Pancreas (tissue), 10 donors: ENCODE measurements at regions not wholly inside any gene's neighbourhood (a gene's known extent, or its start where the extent isn't known, plus 50 kb on each side); places are given as distances from the start of the nearest gene placed in this dataset.

ENCODE experiments used
- ATAC-seq, 4 donors: fragments of 200-7000 bp; cut with Tn5 transposase; one replicate each; pipeline versions ENCODE4 v1.8.0 to v1.9.1; 2020; ENCODE audit warnings: mild to moderate bottlenecking in 4 of 4, moderate library complexity in 4 of 4
- DNase-seq, 6 donors: peaks; one replicate each; pipeline ENCODE4 v3.0.0-alpha.2; 2020
- FAIRE-seq: peaks from 2 replicates; lab custom pipeline; 2012; peaks lifted over from hg19 to GRCh38; lab: Jason Lieb, UNC
- H3K27ac ChIP-seq, 4 donors: fragments of 200-600 bp; sonication (generic); 1 replicate in 3 of 4; 2 replicates in 1 of 4; pipeline versions ENCODE4 v1.5.0 to v1.8.0; 2020
- H3K27me3 ChIP-seq, 4 donors: fragments of 200-600 bp; one replicate each; pipeline ENCODE4 v1.8.0; 2021
- H3K36me3 ChIP-seq, 3 donors: fragments of 200-600 bp; sonication (generic) in 1 of 3; one replicate each; pipeline versions ENCODE4 v1.5.0 to v1.8.0; 2020 to 2021
- H3K4me1 ChIP-seq, 3 donors: fragments of 200-600 bp; one replicate each; pipeline ENCODE4 v1.8.0; 2021
- H3K4me3 ChIP-seq, 4 donors: fragments of 200-600 bp; sonication (generic) in 2 of 4; one replicate each; pipeline versions ENCODE4 v1.5.0 to v1.8.0; 2020 to 2021
- H3K9me3 ChIP-seq, 4 donors: fragments of 200-600 bp; one replicate each; pipeline ENCODE4 v1.8.0; 2021
- CTCF ChIP-seq, 4 donors: fragments of 200-600 bp; sonication (generic) in 3 of 4; IDR thresholded peaks; one replicate each; pipeline versions ENCODE4 v1.5.0 to v1.8.0; 2021; ENCODE audit warnings: antibody characterized with exemption in 4 of 4
- WGBS, 2 donors: extraction: QIAGEN DNeasy Blood & Tissue Kit; methylation state at CpG; one replicate each; pipeline ENCODE4 v1.1.7; 2013; 5-methylcytosine and 5-hydroxymethylcytosine counted together
- intact Hi-C, 3 donors: fragments of 100-400 bp; cut with DNase I; formaldehyde crosslinking; loops; one replicate each; pipeline versions ENCODE4 v1.11.1 to v1.14.2; 2022
- donor health status: healthy with polysubstance abuse.
- donor health status: DM: no; HTN: no; CAD: no; lungs with moderate emphysema.
- donor health status: DM: no; HTN: no; CAD: no.
- donor health status: control.
- donor health status: control.
- donor health status: Bipolar disorder and iron deficiency.
- donor health status: DM: yes; HTN: yes; CAD: no.
- donor health status: DM: no; HTN: no; CAD: no.
- donor health status: DM: no; HTN: no; CAD: no.
- donor health status: DM: yes; HTN: yes; CAD: no.

DNA sequence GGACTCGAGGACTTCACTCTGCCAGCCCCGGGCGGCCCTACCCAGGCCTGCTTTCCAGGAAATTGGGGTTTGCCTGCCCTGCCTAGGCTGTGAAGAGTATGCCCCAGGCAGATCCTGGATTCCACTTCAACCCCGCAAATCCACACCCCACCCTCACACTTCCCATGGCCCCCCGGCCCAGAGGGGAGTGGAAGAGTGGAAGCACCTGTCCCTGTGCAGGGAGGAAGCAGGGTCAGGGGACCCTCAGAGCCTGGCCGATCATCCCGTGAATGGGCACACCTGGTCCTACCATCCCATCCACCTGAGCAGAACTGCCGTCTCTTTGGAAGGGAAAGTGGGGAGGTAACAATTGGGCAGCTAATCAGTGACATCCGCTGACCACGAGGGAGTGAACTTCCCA, 245.2 kb downstream of the EIPR1 start:
- Histone ChIP-seq H3K9me3 (no peaks in the 10 kb centered on the region), H3K27ac (no peak overlapping the region), H3K36me3 (no peaks in the 10 kb centered on the region), H3K4me1 (no peaks in the 10 kb centered on the region), H3K4me3 (no peak overlapping the region), H3K27me3 (no peaks in the 10 kb centered on the region)
- FAIRE-seq (no peak), DNase-seq (no peak), ATAC-seq (no peak)
- WGBS, 2 donors = 72 to 75% methylated on average over 10 of the region's 10 CpGs
- no peak for TF ChIP-seq CTCF (IDR thresholded peaks at IDR 0.05)
- intact Hi-C loops = no loop called here

- ATAC-seq (no peak), FAIRE-seq (no peak), DNase-seq (peak in 1 of 6 donors; percentile 3)
- Histone ChIP-seq H3K4me3 (no peak overlapping the region), H3K36me3 (no peaks in the 10 kb centered on the region), H3K4me1 (no peaks in the 10 kb centered on the region), H3K27me3 (no peaks in the 10 kb centered on the region), H3K27ac (no peak overlapping the region), H3K9me3 (no peaks in the 10 kb centered on the region)
- TF ChIP-seq CTCF (IDR thresholded peaks at IDR 0.05) = no peak
- intact Hi-C loops = no loop called here
- 49 to 61% methylated on average over 22 of the region's 22 CpGs for WGBS, 2 donors
Observed at GRCh38 chr2:3131636-3132326, 245.8 kb downstream of the EIPR1 start.

DNA sequence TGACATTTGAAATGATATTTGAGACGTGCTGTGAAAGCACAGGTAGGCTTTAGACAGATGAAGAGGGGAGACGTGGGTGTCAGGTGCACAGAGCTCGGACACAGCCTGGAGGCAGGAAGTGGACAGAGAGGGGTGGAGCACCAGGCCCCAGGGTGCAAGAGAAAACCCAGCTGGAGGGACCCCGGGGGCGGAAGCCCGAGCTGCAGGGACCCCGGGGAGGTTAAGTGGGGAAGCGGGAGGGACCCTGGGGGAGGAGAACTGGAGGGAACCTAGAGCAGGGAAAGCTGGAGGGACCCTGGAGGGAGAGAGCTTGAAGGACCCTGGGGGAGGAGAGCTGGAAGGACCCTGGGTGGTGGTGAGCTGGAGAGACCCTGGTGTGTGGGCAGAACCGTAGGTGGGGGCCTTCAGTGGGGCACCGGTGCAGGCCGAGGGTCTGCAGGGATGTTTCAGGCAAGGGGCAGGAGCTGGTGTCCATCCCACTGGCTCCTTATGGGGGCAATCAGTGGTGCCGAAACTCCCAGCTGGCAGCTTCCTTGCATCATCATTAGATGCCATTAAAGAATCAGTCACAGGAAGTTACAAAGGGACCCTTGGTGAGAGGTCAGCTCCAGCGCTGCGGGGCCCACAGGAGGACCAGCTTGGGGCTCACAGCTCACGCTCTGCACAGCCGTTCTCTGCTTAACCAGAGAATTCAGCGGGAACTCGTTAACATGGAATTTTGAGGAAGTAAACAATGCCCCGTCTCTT, 246.6 kb downstream of the EIPR1 start:
- Histone ChIP-seq H3K4me1 (no peaks in the 10 kb centered on the region), H3K27ac (no peak overlapping the region), H3K36me3 (no peaks in the 10 kb centered on the region), H3K4me3 (no peak overlapping the region), H3K27me3 (no peaks in the 10 kb centered on the region), H3K9me3 (no peaks in the 10 kb centered on the region)
- WGBS, 2 donors = 48 to 58% methylated on average over 19 of the region's 19 CpGs
- no peak for TF ChIP-seq CTCF (IDR thresholded peaks at IDR 0.05)
- ATAC-seq (no peak), FAIRE-seq (no peak), DNase-seq (peak in 1 of 6 donors; percentile 4)
- intact Hi-C loops = no loop called here

DNA sequence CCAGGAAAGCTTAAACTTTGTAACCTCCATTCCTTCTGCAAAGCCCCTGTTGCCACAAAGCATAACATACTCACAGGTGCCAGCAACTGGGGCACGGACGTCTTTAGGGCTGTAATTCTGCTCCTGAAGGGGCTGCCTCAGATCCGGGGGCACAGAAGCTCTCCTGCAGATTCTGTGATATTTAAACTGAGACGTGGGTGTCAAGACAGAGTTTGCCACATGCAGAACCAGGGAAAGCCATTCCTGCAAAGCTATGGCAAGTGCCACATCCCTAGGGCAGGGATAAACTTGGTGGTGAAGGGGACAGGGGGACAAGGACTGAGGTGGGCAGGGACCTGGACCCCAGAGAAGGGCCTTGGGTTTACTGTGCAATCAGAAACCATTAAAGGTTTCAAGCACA, 247.2 kb downstream of the EIPR1 start:
- DNase-seq = peak in 1 of 6 donors; percentile 2
- Histone ChIP-seq H3K9me3 (no peaks in the 10 kb centered on the region), H3K36me3 (no peaks in the 10 kb centered on the region), H3K4me3 (no peak overlapping the region), H3K4me1 (no peaks in the 10 kb centered on the region), H3K27ac (no peak overlapping the region), H3K27me3 (no peaks in the 10 kb centered on the region)
- no peak for FAIRE-seq
- TF ChIP-seq CTCF (IDR thresholded peaks at IDR 0.05) = no peak
- 60 to 64% methylated on average over 4 of the region's 4 CpGs for WGBS, 2 donors
- intact Hi-C loops = no loop called here
- no peak for ATAC-seq

DNA sequence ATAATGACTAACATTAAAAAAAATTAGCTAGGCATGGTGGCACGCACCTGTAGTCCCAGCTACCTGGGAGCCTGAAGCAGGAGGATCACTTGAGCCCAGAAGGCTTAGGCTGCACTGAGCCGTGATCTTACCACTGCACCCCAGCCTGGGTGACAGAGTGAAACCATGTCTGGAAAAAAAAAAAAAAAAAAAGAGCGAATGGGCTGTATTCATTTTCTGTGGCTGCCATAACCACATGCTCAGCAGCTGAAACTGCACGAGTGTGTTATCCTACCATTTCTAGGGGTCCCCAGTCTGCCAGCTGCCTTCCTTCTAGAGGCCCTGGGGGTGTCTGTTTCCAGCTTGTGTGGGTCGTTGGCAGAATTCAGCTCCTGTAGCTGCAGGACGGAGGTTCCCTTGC, 247.8 kb downstream of the EIPR1 start:
- no peak overlapping the region for H3K27ac ChIP-seq
- no peaks in the 10 kb centered on the region for H3K36me3 ChIP-seq
- H3K4me3 ChIP-seq = no peak overlapping the region
- no peaks in the 10 kb centered on the region for H3K4me1 ChIP-seq
- FAIRE-seq = no peak
- H3K9me3 ChIP-seq = no peaks in the 10 kb centered on the region
- DNase-seq = peak in 1 of 6 donors; percentile 0
- H3K27me3 ChIP-seq = no peaks in the 10 kb centered on the region
- ATAC-seq = no peak
- WGBS, 2 donors = 73 to 82% methylated on average over 5 to 6 of the region's 6 CpGs
- intact Hi-C loops = no loop called here
- TF ChIP-seq CTCF (IDR thresholded peaks at IDR 0.05) = no peak
